ENCODE measurements at regions not wholly inside any gene's neighbourhood (a gene's known extent, or its start where the extent isn't known, plus 50 kb on each side); places are given as distances from the start of the nearest gene placed in this dataset.

- DNase-seq (ENCODE audit: low read depth) = no peak
These were observed 422.1 kb downstream of the COG6 start for GRCh38 chr13:40077396-40078027.

- DNase-seq (ENCODE audit: low read depth) = no peak
These were observed 424.3 kb downstream of the COG6 start for GRCh38 chr13:40079721-40080120.

- no peak for DNase-seq (ENCODE audit: low read depth)
These were observed 425.2 kb downstream of the COG6 start for GRCh38 chr13:40080676-40081075.

- no peak for DNase-seq (ENCODE audit: low read depth)
These were observed 427.2 kb downstream of the COG6 start for GRCh38 chr13:40082639-40083038.

GRCh38 chr13:40083841-40084240, 428.4 kb downstream of the COG6 start:
- DNase-seq (ENCODE audit: low read depth) = no peak

GRCh38 chr13:40084934-40085333, 429.5 kb downstream of the COG6 start:
- no peak for DNase-seq (ENCODE audit: low read depth)

GRCh38 chr13:40087091-40088002, 431.9 kb downstream of the COG6 start:
- DNase-seq (ENCODE audit: low read depth) = no peak

GRCh38 chr13:40094056-40094455, 438.6 kb downstream of the COG6 start:
- no peak for DNase-seq (ENCODE audit: low read depth)

GRCh38 chr13:40095695-40096356, 440.4 kb downstream of the COG6 start:
- DNase-seq (ENCODE audit: low read depth) = no peak

- DNase-seq (ENCODE audit: low read depth) = peak; percentile 19
These were observed 441.0 kb downstream of the COG6 start for GRCh38 chr13:40096357-40096901.

- DNase-seq (ENCODE audit: low read depth) = no peak
These were observed 442.8 kb downstream of the COG6 start for GRCh38 chr13:40098246-40098645.

GRCh38 chr13:40101708-40102359, 446.4 kb downstream of the COG6 start:
- DNase-seq (ENCODE audit: low read depth) = no peak

GRCh38 chr13:40102360-40102727, 446.9 kb downstream of the COG6 start:
- no peak for DNase-seq (ENCODE audit: low read depth)

- DNase-seq (ENCODE audit: low read depth) = peak; percentile 42
These were observed 447.4 kb downstream of the COG6 start for GRCh38 chr13:40102854-40103253.

GRCh38 chr13:40103864-40104263, 448.4 kb downstream of the COG6 start:
- DNase-seq (ENCODE audit: low read depth) = no peak

- DNase-seq (ENCODE audit: low read depth) = no peak
These were observed 449.8 kb downstream of the COG6 start for GRCh38 chr13:40105231-40105630.

- DNase-seq (ENCODE audit: low read depth) = no peak
These were observed 453.9 kb downstream of the COG6 start for GRCh38 chr13:40109351-40109844.

GRCh38 chr13:40113643-40114304, 458.3 kb downstream of the COG6 start:
- no peak for DNase-seq (ENCODE audit: low read depth)

GRCh38 chr13:40114305-40114896, 458.9 kb downstream of the COG6 start:
- no peak for DNase-seq (ENCODE audit: low read depth)

- DNase-seq (ENCODE audit: low read depth) = no peak
These were observed 460.0 kb downstream of the COG6 start for GRCh38 chr13:40115426-40115825.

GRCh38 chr13:40116008-40116407, 460.5 kb downstream of the COG6 start:
- no peak for DNase-seq (ENCODE audit: low read depth)

Measured in activated T-cell treated with anti-CD3 and anti-CD28 coated beads for 1 hour (primary cell).